ENCODE measurements at regions not wholly inside any gene's neighbourhood (a gene's known extent, or its start where the extent isn't known, plus 50 kb on each side); places are given as distances from the start of the nearest gene placed in this dataset.
A peak's percentile ranks its signal among the peaks of the same experiment; 100 is the strongest.

DNA sequence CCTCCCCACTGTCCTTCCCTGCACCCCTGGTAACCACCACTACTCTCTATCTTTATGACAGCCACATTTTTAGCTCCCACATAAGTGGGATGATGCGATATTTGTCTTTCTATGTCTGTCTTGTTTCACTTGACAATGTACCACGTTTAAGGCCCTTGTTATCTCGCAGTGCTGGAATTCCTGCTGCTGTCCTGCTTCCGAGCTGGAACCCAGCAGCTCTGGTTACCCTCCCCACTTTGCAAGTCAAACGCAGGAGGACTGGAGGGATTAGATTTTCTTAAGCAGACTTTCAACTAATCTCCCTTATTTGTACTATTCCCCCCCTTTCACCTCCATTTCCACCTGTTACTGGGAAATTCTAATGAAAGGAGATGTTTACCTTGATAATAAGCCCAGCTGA is 59.1 kb upstream of the PDX1 start:
- H3K4me1 ChIP-seq = no peaks in the 10 kb centered on the region
- 16 to 28% (median 23%) methylated on average over 5 of the region's 5 CpGs for WGBS, 5 donors
- peaks cover 0 to 86% (median 0%) of the 10 kb centered on the region in 3 donors for H3K27me3 ChIP-seq
- no peaks in the 10 kb centered on the region for H3K36me3 ChIP-seq
- H3K4me3 ChIP-seq = no peak overlapping the region
- no peak overlapping the region for H3K27ac ChIP-seq
- no peak for DNase-seq
- no peaks in the 10 kb centered on the region for H3K9me3 ChIP-seq
- intact Hi-C loops (cut with DNase I; ENCODE audit: low total_unique reads) = no loop called here
- TF ChIP-seq POLR2AphosphoS5 (IDR thresholded peaks at IDR 0.05) = no peak
- TF ChIP-seq CTCF (IDR thresholded peaks at IDR 0.05) = no peak
- TF ChIP-seq POLR2A (IDR thresholded peaks at IDR 0.05) = no peak
- TF ChIP-seq EP300 (IDR thresholded peaks at IDR 0.05) = no peak

GRCh38 chr13:27861165-27861564 is 58.6 kb upstream of the PDX1 start:
- no peaks in the 10 kb centered on the region for H3K4me1 ChIP-seq
- no peak overlapping the region for H3K4me3 ChIP-seq
- no peaks in the 10 kb centered on the region for H3K36me3 ChIP-seq
- intact Hi-C loops (cut with DNase I; ENCODE audit: low total_unique reads) = no loop called here
- no peak for DNase-seq
- 43 to 71% (median 57%) methylated on average over 5 of the region's 5 CpGs for WGBS, 5 donors
- peaks cover 0 to 82% (median 0%) of the 10 kb centered on the region in 3 donors for H3K27me3 ChIP-seq
- H3K27ac ChIP-seq = no peak overlapping the region
- TF ChIP-seq EP300 (IDR thresholded peaks at IDR 0.05) = no peak
- TF ChIP-seq POLR2AphosphoS5 (IDR thresholded peaks at IDR 0.05) = no peak
- no peak for TF ChIP-seq POLR2A (IDR thresholded peaks at IDR 0.05)
- TF ChIP-seq CTCF (IDR thresholded peaks at IDR 0.05) = no peak
- H3K9me3 ChIP-seq = no peaks in the 10 kb centered on the region

GRCh38 chr13:27868641-27869435 is 51.0 kb upstream of the PDX1 start:
- H3K27ac ChIP-seq = no peak overlapping the region
- intact Hi-C loops (cut with DNase I; ENCODE audit: low total_unique reads) = no loop called here
- H3K4me1 ChIP-seq = peaks cover 0 to 9% (median 3%) of the 10 kb centered on the region in 4 donors
- 12 to 19% (median 19%) methylated on average over 9 of the region's 9 CpGs for WGBS, 5 donors
- peaks cover 0 to 17% (median under 1%) of the 10 kb centered on the region in 3 donors for H3K27me3 ChIP-seq
- H3K36me3 ChIP-seq = no peaks in the 10 kb centered on the region
- no peaks in the 10 kb centered on the region for H3K9me3 ChIP-seq
- no peak for TF ChIP-seq EP300 (IDR thresholded peaks at IDR 0.05)
- no peak for TF ChIP-seq POLR2AphosphoS5 (IDR thresholded peaks at IDR 0.05)
- TF ChIP-seq CTCF (IDR thresholded peaks at IDR 0.05) = peak in 5 of 7 experiments; percentile 7 to 53 (median 38)
- no peak for TF ChIP-seq POLR2A (IDR thresholded peaks at IDR 0.05)
- no peak overlapping the region for H3K4me3 ChIP-seq
- DNase-seq = peak in 1 of 2 donors; percentile 46

- Histone ChIP-seq H3K9me3 (no peaks in the 10 kb centered on the region), H3K4me1 (peaks cover 0 to 9% (median 3%) of the 10 kb centered on the region in 4 donors), H3K36me3 (no peaks in the 10 kb centered on the region), H3K4me3 (no peak overlapping the region), H3K27me3 (peaks cover 0 to 19% (median 3%) of the 10 kb centered on the region in 3 donors), H3K27ac (no peak overlapping the region)
- DNase-seq = peak in 1 of 2 donors; percentile 27
- TF ChIP-seq POLR2AphosphoS5 (IDR thresholded peaks at IDR 0.05) (no peak), CTCF (IDR thresholded peaks at IDR 0.05) (no peak), EP300 (IDR thresholded peaks at IDR 0.05) (no peak), POLR2A (IDR thresholded peaks at IDR 0.05) (no peak)
- intact Hi-C loops (cut with DNase I; ENCODE audit: low total_unique reads) = no loop called here
- WGBS, 5 donors = 37 to 60% (median 44%) methylated on average over 6 of the region's 6 CpGs
Observed at GRCh38 chr13:27869436-27870095, 50.2 kb upstream of the PDX1 start.

Measured in stomach (tissue), 8 donors.